Bone marrow (tissue), 2 donors: ENCODE measurements at regions not wholly inside any gene's neighbourhood (a gene's known extent, or its start where the extent isn't known, plus 50 kb on each side); places are given as distances from the start of the nearest gene placed in this dataset.
"Not testable (repeated sequence)": the region's sequence is repeated elsewhere in the genome, so short reads cannot be mapped to it uniquely, and the experiment has no call there.

Experiments
- DNase-seq, 2 donors: peaks; one replicate each; lab custom pipeline; 2025; lab: John Stamatoyannopoulos, UW

DNA sequence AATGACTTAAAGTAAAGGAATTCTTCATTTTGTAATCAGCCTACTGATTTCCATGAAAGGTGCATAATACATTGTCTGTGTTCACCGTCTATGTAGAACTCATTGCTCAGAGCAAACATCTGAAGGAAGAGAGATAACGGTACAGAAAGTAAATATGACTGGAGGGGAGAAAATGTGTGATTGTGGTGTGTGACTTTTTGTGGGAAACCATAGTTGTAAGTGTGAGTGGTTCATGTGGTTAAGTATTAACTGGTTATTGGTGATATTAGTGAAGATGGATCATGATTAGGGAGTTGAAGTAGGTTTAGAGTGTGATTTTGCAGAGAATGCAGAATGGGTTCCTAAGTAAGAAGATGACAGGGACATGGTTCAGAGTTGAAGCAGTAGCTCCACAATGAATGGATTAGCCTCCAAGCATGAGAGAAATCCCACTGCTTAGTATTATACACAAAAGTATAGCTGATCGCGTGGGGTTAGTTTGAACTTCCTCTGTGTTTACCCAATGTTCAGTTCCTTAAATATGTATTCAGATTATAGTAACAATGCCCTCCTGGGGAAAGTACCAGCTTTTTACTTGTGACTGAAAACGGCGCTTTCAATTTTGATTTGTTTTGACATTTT, 368.9 kb downstream of the UTRN start:
- DNase-seq = no peak

- no peak for DNase-seq
Measured at GRCh38 chr6:144654506-144654905, 369.4 kb downstream of the UTRN start.

- no peak for DNase-seq
Measured at GRCh38 chr6:144655376-144655775, 370.2 kb downstream of the UTRN start.

GRCh38 chr6:144657691-144658090, 372.6 kb downstream of the UTRN start:
- no peak for DNase-seq

DNA sequence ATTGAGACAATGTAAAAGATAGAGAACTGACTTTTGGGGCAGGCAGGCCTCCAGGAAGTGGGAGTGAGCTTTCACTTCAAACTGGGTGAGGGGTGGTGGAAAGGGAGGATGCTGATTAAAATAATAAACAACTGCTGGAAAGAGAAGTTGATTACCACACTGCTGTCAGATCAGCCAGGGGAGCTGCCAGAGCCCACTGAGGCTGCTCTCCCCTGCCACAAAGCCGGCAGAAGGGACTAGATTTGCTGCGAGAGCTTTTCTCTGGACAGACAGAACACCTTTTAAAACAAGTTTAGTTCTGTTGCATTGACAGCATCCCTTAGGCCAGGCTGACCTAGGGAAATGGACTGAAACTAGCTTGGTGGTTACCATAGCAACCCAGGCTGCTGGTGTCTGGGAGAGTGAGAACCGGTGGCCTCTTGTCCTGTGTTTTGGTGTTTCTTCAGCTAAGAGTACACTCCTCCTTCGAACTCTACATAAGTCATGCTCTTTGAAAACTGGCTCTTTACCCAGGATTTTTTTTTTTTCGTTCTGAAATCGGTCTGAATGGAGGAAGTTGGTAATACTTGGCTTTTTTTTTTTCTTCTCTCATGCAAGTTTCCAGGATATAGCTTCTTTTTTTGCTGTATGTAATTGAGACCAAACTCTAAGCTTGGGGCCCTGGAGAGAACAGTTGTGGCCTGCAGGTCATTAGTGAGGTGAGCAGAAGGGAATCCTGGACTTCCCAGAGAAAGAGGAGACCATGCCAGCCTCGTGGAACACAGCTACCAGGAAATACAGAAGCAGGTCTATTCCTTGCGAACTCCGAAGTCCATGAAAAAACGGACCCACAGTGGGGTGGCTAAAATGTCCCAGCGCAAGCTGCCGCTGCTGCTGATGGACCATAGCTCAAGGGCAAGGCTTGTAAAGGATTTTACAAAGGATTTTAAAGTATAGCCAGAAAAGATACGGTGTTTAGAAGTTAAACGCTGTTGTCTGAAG, 374.4 kb downstream of the UTRN start:
- peak in 1 of 2 donors; percentile 39 for DNase-seq

- no peak for DNase-seq
Measured at GRCh38 chr6:144660561-144661115, 375.5 kb downstream of the UTRN start.

- DNase-seq = no peak
Measured at GRCh38 chr6:144661116-144661806, 376.1 kb downstream of the UTRN start.

- DNase-seq = no peak
Measured at GRCh38 chr6:144662812-144663365, 377.8 kb downstream of the UTRN start.

DNA sequence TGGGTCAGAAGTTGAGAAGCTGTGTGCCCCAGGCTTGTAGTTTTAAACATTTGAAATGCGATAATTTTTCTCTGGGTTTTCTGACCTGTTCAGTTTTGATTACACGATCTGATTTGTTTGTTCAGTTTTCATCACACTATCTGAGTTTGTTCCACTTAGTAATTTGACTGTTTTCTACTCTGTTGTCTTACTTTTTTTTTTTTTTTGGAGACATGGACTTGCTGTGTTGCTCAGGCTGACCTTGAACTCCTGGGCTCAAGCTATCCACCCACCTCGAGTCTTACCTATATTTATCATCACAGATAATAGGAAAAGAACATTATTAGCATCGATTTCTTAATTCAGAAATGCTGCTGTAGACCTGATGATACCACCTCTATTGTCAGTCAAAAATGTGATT, 379.1 kb downstream of the UTRN start:
- no peak for DNase-seq

DNA sequence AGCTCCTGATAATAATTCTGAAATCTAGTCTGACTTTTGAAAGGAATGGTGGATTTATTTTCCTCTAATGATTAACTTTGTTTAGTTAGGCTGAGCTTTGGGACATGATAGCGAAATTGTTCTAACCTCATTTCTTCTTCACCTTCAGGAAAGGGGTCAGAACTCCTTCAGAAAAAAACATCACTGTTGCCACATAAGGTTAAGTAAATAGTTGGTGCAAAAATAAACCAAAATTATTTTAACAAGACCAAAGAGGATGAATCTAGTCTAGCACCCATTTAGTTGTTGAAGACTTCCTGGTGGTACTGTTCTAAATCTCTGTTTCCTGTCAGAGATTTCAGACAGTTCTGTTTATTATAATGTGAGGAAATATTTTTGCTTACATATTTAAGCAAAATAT, 379.8 kb downstream of the UTRN start:
- DNase-seq = no peak

DNA sequence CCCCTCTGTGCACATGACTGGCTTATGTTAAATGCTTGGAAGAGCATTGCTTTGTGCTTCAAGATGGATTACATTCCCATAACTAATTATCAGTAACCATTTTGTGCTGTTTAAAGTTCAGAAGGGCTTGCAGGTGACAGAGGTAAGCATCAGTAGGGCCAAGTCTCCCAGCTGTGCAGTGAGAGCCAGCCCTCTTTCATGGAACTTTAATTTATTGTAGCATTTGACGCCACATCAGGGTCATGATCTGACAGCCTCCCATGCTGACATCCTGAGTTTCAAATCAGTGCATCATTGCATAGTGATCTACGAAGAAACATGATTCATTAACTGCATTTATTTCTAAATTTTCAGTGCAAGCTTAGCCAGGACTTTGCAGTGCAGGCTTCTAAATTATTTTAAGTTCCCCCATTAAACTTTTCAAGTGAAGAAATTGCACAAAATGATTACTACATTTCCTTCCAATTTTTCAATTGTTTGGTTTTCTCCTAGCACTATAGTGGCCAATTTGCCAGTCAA, 380.9 kb downstream of the UTRN start:
- DNase-seq = no peak

DNA sequence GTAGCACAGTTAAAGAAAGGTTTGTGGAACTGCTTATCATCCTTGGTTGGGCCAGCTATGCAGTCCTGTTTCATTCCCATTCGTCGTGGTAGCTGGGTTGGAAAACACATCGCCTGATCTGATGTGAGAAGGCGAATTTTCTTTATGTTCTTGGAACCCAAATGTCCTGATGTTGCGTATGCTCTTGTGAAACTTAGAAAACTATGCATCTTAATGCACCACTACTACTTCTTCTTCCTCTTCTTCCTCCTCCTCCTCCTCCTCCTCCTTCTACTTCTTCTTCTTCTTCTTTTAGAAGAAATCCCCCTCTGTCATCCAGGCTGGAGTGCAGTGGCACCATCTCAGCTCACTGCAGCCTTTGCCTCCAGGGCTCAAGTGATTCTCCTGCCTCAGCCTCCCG, 381.6 kb downstream of the UTRN start:
- no peak for DNase-seq

DNA sequence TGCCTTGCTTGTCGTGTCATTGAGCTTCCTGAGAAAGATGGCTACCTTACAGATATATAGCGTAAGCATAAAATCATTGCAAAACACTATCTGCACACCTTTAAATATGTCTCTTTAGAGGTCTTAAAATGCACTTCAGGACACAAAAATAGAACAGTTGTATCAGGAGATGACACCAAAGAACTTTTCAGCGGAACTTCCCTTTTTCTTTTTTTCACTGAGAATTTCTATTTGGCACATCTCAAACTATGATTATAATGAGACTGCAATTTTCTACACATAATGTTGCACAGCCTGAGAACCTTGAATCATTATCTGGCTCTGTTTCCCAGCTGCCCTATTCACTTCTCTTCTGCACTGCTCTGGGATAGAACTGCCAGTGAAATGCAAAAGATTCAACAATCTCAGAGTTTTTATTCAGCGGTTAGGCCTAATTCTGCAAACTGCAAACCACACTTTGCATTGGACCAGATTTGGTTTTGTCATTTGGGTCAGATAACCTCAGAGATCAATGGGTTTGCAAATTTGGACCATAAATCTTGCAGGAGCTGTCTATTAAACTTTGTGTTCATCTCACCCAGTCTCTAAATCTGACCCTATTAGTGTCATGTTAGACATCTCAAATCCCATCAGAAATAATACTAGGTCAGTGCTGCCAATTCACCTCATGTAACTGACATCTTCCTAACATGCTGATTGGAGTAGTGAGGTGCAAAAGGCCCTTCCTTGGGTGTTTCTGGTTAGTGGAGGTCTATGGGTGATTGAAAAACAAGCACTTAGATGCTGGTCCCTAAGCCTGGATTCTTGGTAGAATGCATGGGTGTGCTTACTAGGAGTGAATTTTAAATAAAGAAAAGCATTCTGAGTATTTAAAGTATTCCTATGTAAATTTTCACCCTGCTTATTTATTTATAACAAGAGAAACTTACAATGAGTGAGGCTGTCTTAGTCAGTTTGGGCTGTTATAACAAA, 382.7 kb downstream of the UTRN start:
- peak in 1 of 2 donors; percentile 54 for DNase-seq

DNA sequence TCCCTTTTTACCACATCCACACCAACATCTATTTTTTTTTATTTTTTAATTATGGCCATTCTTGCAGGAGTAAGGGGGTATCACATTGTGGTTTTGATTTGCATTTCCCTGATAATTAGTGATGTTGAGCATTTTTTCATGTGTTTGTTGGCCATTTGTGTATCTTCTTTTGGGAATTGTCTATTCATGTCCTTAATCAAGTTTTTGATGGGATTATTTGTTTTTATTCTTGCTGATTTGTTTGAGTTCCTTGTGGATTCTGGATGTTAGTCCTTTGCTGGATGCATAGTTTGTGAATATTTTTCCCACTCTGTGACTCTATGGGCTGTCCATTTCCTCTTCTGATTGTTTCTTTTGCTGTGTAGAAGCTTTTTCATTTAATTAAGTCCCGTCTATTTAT, 385.1 kb downstream of the UTRN start:
- DNase-seq = not testable (repeated sequence)

- no peak for DNase-seq
Measured at GRCh38 chr6:144673807-144674206, 388.7 kb downstream of the UTRN start.

DNA sequence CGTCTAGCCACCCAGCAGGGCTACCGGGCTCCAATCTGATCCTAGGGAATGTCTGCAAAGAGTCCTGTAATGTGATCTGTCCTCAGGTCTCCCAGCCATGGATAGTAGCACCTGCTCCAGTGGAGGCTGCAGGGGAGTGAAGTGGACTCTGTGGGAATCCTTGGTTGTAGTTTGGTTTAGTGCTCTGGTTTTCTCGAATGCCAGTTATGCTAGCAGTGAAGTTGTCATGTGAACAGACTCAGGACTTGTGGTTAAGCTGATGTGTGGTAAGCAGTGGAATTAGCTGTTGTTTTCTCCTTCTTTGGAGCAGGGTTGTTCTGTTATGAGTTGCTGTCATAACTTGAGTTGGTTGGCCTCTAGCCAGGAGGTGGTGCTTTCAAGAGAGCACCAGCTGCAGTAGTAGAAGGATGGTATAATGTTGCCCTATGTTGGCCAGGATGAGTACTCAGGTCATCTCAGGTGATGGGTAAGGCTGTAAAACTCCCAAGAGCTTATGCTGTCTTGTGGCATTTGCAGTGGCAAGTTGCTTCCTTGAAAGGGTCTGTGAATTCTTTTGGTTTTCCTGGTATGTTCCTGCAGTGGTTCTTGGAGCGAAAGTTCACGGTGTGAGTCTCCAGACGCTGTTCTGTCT, 390.2 kb downstream of the UTRN start:
- DNase-seq = no peak

DNA sequence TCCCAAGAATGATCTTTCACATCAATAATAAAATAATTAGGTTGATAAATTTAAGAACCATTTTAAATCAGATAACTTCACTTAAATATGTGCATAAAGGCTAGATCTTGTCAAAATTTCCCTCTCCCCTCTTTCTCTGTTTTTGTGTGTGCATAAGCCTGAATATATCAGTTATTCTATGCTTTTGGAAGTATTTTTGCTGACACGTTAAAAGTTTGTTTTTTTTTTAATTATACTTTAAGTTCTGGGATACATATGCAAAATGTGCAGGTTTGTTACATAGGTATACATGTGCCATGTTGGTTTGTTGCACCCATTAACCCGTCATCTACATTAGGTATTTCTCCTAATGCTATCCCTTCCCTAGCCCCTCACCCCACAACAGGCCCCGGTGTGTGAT, 391.2 kb downstream of the UTRN start:
- not testable (repeated sequence) for DNase-seq

GRCh38 chr6:144677263-144677662, 392.1 kb downstream of the UTRN start:
- not testable (repeated sequence) for DNase-seq

- DNase-seq = peak in 1 of 2 donors; percentile 36
Measured at GRCh38 chr6:144678844-144679243, 393.7 kb downstream of the UTRN start.

GRCh38 chr6:144681334-144681733, 396.2 kb downstream of the UTRN start:
- no peak for DNase-seq
